ENCODE measurements at regions not wholly inside any gene's neighbourhood (a gene's known extent, or its start where the extent isn't known, plus 50 kb on each side); places are given as distances from the start of the nearest gene placed in this dataset.
A peak's percentile ranks its signal among the peaks of the same experiment; 100 is the strongest.
"Not testable (repeated sequence)": the region's sequence is repeated elsewhere in the genome, so short reads cannot be mapped to it uniquely, and the experiment has no call there.

DNA sequence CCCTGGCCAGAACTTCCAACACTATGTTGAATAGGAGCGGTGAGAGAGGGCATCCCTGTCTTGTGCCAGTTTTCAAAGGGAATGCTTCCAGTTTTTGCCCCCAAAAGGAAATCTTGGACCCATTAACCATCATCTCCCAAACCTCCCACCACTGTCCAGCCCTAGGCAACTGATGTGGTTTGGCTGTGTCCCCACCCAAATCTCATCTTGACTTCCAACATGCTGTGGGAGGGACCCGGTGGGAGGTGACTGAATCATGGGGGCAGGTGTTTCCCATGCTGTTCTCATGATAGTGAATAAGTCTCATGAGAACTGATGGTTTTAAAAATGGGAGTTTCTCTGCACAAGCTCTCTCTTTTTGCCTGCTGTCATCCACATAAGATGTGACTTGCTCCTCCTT, 119.1 kb upstream of the RMDN2 start:
- not testable (repeated sequence) for DNase-seq (ENCODE audit: low read depth)

DNA sequence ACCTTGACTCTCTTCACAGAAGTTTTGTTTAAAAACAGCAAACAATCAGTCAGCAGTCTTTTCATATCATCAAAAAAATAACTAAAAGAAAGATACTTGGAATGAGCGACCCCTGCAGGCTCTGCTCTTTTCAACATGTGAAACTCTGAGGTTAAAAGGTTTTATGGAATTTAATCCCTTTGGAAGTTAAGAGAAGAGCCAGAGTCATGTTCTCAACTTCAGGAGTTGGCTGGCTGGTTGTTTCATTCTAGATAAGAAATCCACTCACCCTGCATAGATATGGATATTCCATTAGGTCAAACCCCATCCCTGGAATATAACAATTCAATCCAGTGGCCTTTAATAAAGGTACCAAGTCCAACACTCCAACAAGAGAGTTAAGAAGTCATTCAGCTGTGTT, 115.6 kb upstream of the RMDN2 start:
- peak; percentile 46 for DNase-seq (ENCODE audit: low read depth)

DNA sequence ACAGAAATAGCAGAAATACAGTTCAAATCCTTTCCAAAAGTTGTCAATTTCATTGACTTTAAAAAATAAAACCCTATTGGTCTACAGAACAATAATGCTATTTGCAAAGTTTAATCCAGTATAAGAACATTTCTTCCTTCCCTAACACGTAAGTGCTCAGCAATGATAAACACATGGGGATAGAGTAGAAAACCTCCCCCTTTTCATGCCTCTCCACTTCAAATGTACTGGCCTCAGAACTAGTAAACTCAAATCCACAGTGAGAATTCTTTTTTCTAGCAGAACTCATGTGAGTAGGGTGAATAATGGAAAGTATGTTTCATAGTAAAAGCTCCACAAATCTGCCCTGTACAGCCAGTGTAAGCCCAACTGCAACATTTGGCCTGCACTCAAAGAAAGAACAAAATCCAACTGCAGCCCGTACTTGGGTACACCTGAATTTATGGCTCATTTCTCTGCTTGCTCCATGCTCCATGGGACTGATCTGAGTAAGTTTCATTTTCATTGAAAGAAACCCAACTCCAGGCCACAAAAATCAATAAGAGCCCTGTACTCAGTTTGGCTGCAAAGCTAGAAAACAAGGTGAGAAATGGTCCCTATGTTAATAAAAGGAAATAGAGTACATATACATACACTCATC, 115.0 kb upstream of the RMDN2 start:
- no peak for DNase-seq (ENCODE audit: low read depth)

DNA sequence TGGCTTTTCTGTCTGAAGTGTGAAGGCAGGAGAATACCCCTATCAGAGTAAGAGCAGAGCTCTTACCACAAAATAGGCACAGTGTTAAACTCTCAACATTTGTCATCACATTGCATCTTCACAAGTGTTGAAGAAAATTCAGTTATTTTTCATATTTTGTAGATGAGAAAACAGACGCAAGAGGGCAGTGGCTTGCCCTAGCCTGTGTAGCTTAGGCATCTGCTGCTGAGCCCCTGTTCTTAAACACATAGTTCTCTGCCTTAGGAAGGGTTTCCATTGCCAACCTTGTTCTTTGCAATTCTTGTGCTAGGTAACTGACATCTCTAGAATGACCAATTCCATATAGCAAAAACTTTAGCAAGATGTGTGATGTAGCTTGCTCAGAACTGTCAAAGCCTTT, 112.7 kb upstream of the RMDN2 start:
- DNase-seq (ENCODE audit: low read depth) = no peak

DNA sequence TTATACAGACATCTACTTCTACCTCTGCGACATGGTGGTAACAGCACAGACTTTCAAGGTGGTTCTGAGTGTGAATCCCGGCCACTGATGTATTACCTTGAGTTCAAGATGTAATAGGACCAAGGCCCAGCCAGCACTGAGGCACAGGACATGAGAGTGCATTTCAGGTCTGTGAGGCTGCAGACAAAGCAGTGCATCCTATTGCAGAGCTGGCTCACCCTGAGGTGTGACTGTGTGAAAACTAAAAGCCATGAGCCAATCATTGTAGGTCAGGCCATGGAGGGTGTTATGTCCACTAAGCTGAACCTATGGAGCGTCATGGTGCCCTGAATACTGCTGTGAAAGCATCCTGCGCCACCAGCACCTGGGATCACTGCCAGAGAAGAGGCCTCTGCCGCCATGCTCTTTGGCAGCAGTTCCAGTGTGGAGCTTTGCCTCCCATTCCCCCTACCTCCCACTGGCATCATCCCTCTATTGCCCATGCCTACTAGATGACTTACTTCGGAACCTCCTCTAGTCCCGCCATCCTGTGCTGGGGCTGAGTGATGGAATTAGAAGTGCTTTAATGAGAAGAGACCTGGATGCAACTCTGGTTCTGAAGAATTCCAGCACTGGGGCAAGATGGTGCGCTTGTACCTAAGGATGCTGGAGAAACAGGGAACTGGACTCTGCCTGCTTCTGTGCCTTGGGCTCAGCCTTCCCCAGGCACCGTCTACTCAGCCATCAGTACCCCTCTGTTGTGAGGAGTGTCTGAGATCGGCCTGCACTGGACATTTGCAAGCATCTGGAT, 112.0 kb upstream of the RMDN2 start:
- no peak for DNase-seq (ENCODE audit: low read depth)

DNA sequence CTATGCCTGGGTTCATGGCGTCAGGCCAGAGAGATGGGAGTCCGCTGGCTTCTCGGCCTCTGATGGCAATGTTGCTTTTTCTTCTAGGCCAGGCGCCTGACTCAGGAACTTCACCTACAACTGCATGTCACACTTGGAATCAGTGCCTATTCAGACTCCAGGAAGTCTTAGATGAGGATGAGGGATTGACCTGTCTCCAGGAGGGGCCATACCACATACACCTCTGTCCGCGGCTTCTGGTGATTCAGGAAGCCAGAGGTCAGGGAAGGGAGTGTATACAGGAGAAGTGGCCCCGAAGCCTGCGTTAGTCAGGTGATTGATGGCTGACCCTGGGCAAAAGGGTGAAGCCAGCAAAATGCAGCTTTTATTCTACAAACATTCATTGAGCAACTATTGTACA, 109.1 kb upstream of the RMDN2 start:
- DNase-seq (ENCODE audit: low read depth) = no peak

DNA sequence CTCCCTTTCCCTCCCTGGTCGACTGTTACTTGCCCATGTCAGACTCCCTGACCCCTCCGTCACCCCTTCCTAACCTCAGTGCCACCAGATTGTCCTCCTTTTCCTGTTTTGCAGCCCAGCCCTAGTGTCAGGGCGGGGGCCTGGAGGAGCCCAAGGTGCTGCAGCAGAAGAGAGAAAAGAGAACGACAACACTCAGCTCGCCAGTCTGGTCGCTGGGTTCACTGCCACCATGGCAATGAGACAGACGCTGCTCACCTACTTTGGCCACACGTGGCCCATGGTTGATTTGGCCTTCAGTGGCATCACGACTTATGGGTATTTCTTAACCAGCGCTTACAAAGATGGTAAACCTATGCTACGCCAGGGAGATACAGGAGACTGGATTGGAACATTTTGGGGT, 108.4 kb upstream of the RMDN2 start:
- DNase-seq (ENCODE audit: low read depth) = no peak

DNA sequence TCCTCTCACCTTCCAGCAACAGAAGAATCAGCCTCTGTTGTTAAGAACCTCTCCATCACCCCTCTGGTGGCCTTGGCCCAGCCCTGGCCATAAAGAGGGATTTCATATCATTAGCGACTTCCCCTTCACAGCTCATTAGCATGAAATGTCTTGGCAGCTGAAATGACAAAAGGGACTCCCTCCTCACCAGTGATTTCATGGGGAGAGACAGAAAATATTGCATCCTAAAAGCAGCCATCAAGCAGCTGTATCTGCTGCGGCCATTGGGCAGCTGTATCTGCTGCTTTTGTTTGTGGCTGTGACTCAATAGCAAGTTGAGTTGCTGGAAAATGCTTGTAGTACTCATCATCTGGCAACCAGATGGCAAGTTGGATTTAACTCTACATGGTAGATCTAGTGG, 105.9 kb upstream of the RMDN2 start:
- DNase-seq (ENCODE audit: low read depth) = peak; percentile 39

DNA sequence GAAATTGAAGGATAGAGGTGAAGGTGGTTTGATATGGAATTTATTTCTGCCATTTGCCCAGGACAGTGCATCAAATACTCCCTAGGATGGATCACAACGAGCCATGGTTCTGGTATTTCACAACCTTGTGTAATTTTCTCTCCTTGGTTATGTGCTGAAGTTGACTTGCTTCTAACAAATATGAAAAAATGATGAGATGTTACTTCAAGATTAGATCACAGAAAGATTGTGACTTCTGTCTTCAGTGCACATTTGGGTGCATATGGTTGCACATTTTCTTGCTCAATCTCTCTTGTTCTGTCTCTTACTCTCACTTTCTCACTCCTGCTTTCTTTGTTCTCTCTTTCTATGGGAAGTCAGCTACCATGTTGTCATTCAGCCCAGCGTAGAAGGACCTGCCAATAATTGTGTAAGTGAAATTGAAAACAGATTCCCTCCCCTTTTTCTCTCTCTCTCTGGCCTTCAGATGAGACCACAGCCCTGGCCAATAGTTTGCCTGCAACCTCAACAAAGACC, 104.6 kb upstream of the RMDN2 start:
- DNase-seq (ENCODE audit: low read depth) = no peak

DNA sequence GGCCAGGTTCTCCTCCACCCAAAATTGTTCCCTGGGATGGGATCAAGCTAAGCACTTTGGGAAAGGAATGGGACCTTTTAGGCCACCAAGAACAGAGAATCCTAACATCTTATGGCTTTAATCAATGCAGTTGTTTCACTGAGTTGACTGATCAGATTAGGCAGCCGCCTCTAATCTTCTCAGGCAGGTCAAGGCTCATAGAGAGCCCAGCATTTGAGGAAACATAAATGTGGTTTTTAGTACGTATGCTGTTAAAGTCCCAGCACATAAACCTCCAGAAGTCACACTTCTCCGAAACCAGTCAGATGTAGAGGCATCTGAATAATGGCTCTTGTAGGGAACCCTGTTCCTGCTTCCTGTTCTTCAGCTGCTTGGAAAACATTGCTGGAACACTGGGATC, 99.5 kb upstream of the RMDN2 start:
- no peak for DNase-seq (ENCODE audit: low read depth)

DNA sequence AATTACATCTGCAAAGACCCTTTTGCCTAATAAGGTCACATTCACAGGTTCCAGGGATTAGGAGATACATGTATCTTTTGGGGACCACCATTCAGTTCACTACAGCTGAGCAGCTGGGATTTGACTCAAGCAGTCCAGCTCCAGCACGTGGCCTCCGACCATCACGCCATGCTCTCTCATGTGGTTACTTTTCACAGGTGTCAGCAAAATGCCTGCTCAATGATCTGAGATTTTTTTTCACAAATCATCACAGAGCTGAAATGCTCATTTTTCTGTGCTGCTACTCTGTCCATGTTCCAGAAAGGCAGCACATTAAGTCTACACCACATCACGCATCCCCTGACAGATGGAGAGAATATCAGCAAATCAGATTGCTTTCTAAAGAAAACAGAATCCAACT, 98.5 kb upstream of the RMDN2 start:
- no peak for DNase-seq (ENCODE audit: low read depth)

DNA sequence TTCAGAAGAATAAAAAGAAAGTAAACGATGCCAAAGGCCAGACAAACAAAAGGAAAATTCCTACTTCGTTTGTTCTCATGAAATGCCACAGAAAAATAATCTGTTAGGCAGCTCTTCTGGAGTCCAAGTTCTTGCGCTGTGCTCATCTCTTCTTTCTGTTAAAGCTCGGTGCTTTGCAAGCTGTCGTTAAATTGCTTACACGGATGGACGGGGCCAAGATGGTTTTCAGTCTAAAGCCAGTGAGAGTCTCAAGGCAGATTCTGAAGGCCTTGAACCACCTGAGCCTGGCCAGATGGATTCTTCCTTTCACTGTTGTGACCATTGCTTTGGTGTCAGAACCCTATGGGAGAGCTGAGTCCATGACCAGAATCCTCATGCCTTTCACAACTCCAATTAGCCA, 97.6 kb upstream of the RMDN2 start:
- DNase-seq (ENCODE audit: low read depth) = no peak

DNA sequence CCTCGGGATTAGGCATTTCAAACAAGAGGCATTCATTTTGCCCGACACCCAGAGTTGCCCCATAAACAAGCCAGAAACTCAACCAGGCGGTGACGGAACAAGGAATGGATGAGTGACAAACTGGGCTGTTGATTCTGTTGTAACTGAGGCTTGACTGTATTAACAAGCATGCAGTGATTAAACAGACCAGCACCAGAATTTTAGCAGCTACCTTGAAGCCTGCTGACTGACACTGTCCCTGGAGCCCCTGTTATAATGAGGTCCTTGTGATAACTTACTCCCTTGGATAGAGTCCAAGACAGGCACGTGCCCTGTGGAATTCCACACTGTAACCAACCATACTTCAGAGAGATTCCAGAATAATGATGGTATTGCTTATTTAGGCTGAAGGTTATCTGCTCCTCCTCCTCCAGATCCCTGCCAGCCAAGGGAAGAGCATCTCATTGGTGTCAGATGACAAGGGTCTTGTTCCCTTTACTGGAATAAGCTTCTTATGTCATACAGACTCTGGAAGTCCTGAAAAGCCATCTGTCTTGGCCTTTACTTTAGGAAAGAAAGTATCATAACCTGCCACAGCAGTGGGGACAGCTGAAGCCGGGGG, 97.1 kb upstream of the RMDN2 start:
- peak; percentile 90 for DNase-seq (ENCODE audit: low read depth)

DNA sequence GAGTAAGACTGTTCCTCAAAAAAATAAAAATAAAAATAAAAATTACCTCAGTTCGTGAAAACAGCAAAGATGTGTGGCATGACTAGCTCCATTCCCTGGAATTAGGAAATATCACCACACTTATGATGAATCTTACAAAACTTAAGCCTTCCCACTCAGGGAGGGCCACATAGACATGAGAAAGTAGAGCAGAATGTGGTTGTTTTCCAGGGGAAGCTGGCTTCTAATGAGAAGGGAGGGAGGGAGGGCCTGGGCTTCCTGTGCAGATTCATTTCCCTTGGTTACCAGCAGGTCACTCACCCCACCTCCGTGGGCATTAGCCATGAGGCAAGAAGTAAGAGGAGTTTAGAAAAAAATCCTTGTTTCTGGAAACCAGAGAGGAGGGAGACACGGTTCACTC, 95.9 kb upstream of the RMDN2 start:
- peak; percentile 90 for DNase-seq (ENCODE audit: low read depth)

DNA sequence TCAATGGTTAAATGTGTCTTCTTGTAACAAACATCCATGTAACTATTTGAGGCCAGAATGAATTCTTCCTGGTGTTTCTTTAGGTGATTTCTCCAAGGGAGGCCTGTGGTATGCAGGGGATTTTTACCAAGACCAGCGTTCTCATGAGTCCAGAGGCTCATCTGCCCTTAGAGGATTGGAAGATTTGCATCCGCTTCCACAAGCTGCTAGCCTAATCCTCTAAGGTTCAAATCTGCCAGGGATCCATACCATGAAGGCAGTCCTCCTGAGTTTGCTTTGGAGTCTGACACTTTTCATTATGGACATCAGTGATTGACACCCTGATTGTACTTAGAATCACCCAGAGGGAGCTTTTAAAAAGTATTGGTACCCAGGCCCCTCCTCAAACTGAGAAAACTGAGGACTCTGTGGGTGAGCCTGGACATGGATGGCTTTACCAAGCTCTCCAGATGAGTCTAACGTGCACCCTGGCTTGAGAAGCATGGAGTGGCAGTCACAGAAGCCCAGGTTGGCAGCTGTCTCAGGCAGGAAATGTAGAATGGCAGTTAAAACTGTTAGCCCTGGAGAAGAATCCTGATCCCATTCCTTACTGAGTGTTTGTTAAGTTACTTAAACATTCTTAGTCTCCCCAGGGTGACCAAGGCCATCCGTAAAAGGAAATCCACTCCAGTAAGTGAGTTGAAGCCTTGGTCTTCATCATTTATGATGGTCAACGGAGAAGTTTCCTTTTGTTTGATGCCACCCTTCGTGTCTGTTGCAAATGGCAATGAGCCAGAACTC, 95.3 kb upstream of the RMDN2 start:
- DNase-seq (ENCODE audit: low read depth) = no peak

DNA sequence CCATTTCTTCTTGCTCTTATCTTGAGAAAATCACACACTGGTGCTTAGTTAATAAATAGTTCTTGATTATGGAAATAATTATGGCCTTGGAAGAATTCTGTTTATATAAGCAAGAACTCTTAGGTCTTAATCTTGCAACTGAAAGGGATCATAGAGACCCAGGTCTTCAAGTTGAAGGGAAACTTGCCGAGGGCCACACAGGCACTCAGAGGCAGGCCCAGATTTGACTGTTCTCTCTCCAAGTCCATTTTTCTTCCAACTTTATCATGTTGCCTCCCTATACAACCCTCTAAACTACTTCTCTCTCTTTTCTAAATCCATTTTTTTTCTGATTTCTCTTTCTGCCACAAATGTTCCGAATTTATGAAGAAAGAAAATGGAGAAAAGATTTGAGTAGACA, 94.5 kb upstream of the RMDN2 start:
- no peak for DNase-seq (ENCODE audit: low read depth)

DNA sequence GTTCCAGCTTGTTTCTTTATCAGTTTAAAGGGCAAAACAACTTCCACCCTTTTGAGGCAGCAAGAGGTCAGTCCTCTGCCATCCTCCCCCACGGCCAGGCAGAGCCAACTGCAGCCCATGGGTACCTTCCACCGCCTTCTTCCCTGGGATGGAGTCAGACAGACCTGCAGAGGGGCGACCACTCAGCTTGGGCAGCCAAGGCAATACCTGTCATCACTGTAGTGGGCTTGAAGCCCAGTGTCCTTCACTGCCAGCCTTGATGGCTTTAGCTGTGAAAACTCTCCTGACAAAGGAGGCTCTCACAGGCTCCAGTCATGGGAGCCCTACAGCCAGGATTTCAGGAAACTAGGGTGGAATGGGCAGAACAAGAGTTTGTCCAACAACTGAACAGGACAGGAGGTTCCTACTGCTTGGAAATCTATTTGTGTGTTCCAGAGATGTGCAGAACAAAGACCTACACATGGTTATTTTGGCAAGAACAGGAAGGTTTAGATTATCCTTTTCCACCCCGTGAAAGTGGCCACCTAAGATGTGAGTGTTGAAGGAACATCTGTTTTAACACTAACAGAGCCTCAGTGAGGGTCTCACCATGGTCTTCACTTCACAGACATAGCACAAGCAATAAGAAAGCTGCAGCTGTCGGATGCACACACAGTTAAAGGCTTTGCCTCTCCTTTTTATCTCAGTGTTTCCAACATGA, 93.9 kb upstream of the RMDN2 start:
- DNase-seq (ENCODE audit: low read depth) = no peak

DNA sequence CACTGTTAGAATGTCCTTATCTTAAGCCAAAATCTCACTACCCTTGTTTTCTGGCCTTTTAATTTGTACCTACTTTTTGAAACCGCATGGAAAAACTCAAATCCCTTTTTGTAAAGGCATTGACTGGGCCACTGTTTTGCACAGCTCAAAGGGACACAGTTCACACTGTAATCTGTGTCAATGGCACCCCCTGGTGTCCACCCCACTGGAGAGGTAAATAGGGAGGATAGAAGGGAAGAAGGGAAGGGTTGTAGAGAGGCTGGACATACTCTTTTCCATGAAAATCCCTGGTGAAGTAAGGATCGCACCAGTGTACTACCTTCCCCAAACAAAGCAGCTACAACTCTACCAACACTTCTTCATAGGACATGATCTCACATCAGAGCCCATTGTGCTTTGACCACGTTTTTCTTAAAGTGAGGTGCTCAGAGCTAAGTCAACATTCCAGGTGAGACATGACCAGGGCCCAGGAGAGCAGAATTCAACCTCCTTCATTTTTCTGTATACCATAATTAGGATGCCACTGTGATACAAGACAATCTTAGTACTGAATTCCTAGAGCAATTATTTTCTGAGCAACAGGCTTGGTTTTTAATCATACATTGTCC, 92.4 kb upstream of the RMDN2 start:
- DNase-seq (ENCODE audit: low read depth) = peak; percentile 91

DNA sequence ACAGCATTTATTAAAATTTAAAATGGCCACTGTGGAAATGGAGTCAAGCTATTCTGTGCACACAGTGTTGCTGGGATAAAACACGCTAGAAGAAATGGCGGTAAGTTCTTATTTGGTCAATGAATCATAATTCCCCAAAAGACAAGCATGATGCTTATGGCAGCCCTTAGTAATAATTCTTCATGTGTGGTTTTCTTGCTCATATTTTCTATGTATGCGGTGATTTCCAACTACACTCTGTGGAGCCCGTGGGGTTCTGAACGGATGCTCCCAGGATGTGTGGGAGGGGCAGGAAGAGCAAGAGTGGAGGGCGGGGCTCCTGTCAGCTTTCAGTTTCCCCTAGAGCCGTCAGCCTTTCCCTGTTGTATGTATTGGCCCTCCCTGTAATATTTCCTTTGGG, 91.7 kb upstream of the RMDN2 start:
- no peak for DNase-seq (ENCODE audit: low read depth)

DNA sequence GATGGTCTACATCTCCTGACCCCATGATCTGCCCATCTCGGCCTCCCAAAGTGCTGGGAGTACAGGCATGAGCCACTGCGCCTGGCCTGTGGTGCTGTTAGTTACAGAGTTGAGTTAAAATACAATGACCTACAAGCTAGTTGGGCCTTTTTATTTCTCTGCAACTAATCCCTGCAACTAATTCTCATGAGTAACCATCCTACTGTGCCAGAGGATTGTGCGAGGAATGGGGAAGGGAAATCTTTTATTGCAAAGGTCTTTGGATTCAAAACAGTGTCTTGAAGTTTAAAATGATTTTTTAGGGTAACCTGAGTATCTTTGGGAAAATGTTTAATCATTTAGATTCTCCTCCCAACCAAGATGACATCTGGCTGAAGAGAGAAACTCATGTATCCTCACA, 88.8 kb upstream of the RMDN2 start:
- DNase-seq (ENCODE audit: low read depth) = no peak

DNA sequence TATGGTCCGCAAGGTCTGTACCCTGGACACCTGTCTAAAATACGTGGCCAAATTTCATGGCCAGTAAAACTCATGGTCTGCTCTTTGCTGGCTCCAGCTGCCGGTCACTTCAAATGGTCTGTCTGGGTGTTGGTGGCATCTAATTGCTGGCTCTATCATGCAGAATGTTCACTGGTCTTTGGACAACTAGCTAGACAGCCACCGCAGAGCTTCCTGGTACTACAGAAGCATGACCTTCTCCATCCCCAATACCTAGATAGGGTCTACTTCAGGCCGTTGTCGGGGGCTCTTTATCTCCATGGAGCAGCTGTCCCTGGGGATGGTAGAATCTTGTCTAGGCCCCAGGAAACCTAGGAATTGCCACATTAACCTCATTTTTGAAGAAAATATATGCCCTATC, 88.4 kb upstream of the RMDN2 start:
- DNase-seq (ENCODE audit: low read depth) = no peak
